Testis (tissue), 2 donors: ENCODE measurements at regions not wholly inside any gene's neighbourhood (a gene's known extent, or its start where the extent isn't known, plus 50 kb on each side); places are given as distances from the start of the nearest gene placed in this dataset.
"Not testable (repeated sequence)": the region's sequence is repeated elsewhere in the genome, so short reads cannot be mapped to it uniquely, and the experiment has no call there.

Experiments
- CTCF ChIP-seq, 3 experiments: fragments of 450-650 bp in 2 of 3; fragments of 200-600 bp in 1 of 3; sonication (generic) in 1 of 3; IDR thresholded peaks; one replicate each; pipeline ENCODE4 v1.5.1; 2016 to 2019; ENCODE audit warnings: antibody characterized with exemption in 3 of 3, mild to moderate bottlenecking in 2 of 3, moderate library complexity in 1 of 3
- POLR2A ChIP-seq: fragments of 450-650 bp; IDR thresholded peaks from one replicate; pipeline ENCODE4 v1.6.1; 2017; ENCODE audit warnings: antibody characterized with exemption, mild to moderate bottlenecking, moderate library complexity

DNA sequence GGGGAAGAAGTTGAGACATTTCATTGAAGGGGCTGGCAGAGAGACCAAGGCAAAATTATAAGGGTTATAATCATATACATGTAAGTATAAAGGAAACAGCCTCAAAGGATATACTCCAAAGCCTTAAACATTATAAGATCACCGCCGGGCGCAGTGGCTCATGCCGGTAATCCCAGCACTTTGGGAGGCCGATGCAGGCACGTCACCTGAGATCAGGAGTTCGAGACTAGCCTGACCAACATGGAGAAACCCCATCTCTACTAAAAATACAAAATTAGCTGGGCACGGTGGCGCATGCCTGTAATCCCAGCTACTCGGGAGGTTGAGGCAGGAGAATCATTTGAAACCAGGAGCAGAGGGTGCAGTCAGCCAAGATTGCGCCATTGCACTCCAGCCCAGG lies 1227.0 kb upstream of the NRXN1 start:
- TF ChIP-seq CTCF (IDR thresholded peaks at IDR 0.05); POLR2A: not testable (repeated sequence)
